Panc1 (cell line): ENCODE measurements at regions not wholly inside any gene's neighbourhood (a gene's known extent, or its start where the extent isn't known, plus 50 kb on each side); places are given as distances from the start of the nearest gene placed in this dataset.

Experiments used
- ATAC-seq: fragments of 200-7000 bp; cut with Tn5 transposase; 2 replicates; pipeline ENCODE4 v1.9.1; 2020; ENCODE audit warnings: mild to moderate bottlenecking, moderate library complexity
- BruUV-seq: library from RNA; stranded (reverse); fragments of 400-500 nt; replicated peaks from 2 replicates; lab custom pipeline; 2021; lab: Mats Ljungman, UMichigan
- CTCF ChIA-PET: fragments of 300-600 bp; sonication (Branson Sonifier 250); formaldehyde crosslinking; loops from one replicate; lab custom pipeline; 2022; ENCODE audit warnings: antibody characterized with exemption; lab: Charles Lee
- POLR2A ChIA-PET: fragments of 300-600 bp; sonication (Branson Sonifier 250); formaldehyde crosslinking; loops from one replicate; lab custom pipeline; 2022; ENCODE audit warnings: antibody characterized with exemption; lab: Charles Lee
- DNase-seq: peaks from one replicate; pipeline ENCODE4 v3.0.0-alpha.2; 2010; ENCODE audit warnings: low read depth, low spot score
- H3K27ac ChIP-seq: 2 replicates; pipeline ENCODE4 v1.5.1; 2011; ENCODE audit warnings: mild to moderate bottlenecking, low read length, inconsistent platforms
- H3K27me3 ChIP-seq: fragments of 200-500 bp; sonication (Bioruptor generic); 2 replicates; pipeline ENCODE4 v1.6.0; 2014; ENCODE audit warnings: low read length, inconsistent platforms; ENCODE audit not compliant: control insufficient read depth, insufficient read depth
- H3K36me3 ChIP-seq: fragments of 200-500 bp; sonication (Bioruptor generic); 2 replicates; pipeline ENCODE4 v1.5.1; 2014; ENCODE audit warnings: inconsistent platforms, mild to moderate bottlenecking, low read length, moderate library complexity; ENCODE audit not compliant: control insufficient read depth, insufficient read depth
- H3K4me1 ChIP-seq: 2 replicates; pipeline ENCODE4 v1.5.1; 2011; ENCODE audit warnings: inconsistent platforms, mild to moderate bottlenecking, low read length, moderate library complexity; ENCODE audit not compliant: control insufficient read depth, insufficient read depth
- H3K4me3 ChIP-seq, 2 experiments: 2 replicates each; pipeline ENCODE4 v1.5.1; 2011 to 2012; ENCODE audit warnings: low read depth in 2 of 2, low read length in 2 of 2, mild to moderate bottlenecking in 2 of 2, inconsistent platforms in 1 of 2, moderate library complexity in 1 of 2
- H3K9me3 ChIP-seq: fragments of 200-500 bp; sonication (Bioruptor generic); 2 replicates; pipeline ENCODE4 v1.5.1; 2014; ENCODE audit warnings: low read depth, mild to moderate bottlenecking, inconsistent platforms, low read length, moderate library complexity; ENCODE audit not compliant: control insufficient read depth, insufficient read depth
- POLR2AphosphoS5 ChIP-seq: IDR thresholded peaks from 2 replicates; pipeline ENCODE4 v1.6.1; 2012; ENCODE audit warnings: mild to moderate bottlenecking, low read depth, low read length, moderate library complexity
- SIN3A ChIP-seq: IDR thresholded peaks from 2 replicates; pipeline ENCODE4 v1.6.1; 2012; ENCODE audit warnings: low read depth, mild to moderate bottlenecking, low read length, moderate library complexity, borderline replicate concordance; ENCODE audit not compliant: insufficient read depth
- TCF7L2 ChIP-seq: IDR thresholded peaks from 2 replicates; pipeline ENCODE4 v1.6.1; 2011; ENCODE audit warnings: mild to moderate bottlenecking, low read depth, low read length, inconsistent platforms
- in situ Hi-C: cut with HindIII; loops from 2 replicates; pipeline ENCODE4 v1.10.0; 2016; ENCODE audit warnings: low sequenced_read_pairs, low pct_unique_long_range_greater_than_20kb
- intact Hi-C: fragments of 100-400 bp; cut with micrococcal nuclease; formaldehyde crosslinking; loops from one replicate; pipeline ENCODE4 v1.10.0; 2022; ENCODE audit not compliant: unreplicated experiment
- TF ChIP-seq, protein P1 (sequence below): fragments of 450-650 bp; IDR thresholded peaks from 2 replicates; pipeline ENCODE4 v1.5.1; 2017; ENCODE audit warnings: mild to moderate bottlenecking
- TF ChIP-seq, protein P2 (sequence below), 2 experiments: IDR thresholded peaks; 2 replicates each; pipeline ENCODE4 v1.6.1; 2011 to 2012; ENCODE audit warnings: low read depth in 2 of 2, control low read depth in 1 of 2, low read length in 1 of 2, mild to moderate bottlenecking in 1 of 2, moderate library complexity in 1 of 2; ENCODE audit not compliant: insufficient read depth in 1 of 2

DNA sequence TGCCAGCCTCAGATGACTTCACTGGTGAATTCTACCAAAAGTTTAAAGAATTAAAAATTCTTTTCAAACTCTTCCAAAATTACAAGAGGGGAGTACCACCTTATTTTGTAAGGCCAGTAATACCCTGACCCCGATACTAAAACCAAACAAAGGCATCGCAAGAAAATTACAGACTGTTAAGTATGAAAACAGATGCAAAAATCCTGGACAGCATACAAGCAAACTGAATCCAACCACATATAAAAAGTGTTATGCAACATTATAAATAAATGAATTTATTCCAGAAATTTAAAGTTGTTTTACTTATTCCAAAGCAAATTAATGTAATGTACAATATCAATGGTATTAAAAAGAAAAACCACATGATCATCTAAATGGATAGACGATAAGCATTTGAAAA is 873.6 kb upstream of the GJE1 start:
- H3K4me3 ChIP-seq: no peak overlapping the region
- no peak for DNase-seq
- H3K4me1 ChIP-seq: no peaks in the 10 kb centered on the region
- ChIA-PET CTCF (no interaction called here), POLR2A (no interaction called here)
- intact Hi-C loops: no loop called here
- BruUV-seq: no TSS peak
- H3K27me3 ChIP-seq: no peaks in the 10 kb centered on the region
- in situ Hi-C loops: no loop called here
- TF ChIP-seq, protein P1, sequence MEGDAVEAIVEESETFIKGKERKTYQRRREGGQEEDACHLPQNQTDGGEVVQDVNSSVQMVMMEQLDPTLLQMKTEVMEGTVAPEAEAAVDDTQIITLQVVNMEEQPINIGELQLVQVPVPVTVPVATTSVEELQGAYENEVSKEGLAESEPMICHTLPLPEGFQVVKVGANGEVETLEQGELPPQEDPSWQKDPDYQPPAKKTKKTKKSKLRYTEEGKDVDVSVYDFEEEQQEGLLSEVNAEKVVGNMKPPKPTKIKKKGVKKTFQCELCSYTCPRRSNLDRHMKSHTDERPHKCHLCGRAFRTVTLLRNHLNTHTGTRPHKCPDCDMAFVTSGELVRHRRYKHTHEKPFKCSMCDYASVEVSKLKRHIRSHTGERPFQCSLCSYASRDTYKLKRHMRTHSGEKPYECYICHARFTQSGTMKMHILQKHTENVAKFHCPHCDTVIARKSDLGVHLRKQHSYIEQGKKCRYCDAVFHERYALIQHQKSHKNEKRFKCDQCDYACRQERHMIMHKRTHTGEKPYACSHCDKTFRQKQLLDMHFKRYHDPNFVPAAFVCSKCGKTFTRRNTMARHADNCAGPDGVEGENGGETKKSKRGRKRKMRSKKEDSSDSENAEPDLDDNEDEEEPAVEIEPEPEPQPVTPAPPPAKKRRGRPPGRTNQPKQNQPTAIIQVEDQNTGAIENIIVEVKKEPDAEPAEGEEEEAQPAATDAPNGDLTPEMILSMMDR: no peak
- TF ChIP-seq SIN3A (no peak), TCF7L2 (no peak), POLR2AphosphoS5 (no peak)
- TF ChIP-seq, protein P2, sequence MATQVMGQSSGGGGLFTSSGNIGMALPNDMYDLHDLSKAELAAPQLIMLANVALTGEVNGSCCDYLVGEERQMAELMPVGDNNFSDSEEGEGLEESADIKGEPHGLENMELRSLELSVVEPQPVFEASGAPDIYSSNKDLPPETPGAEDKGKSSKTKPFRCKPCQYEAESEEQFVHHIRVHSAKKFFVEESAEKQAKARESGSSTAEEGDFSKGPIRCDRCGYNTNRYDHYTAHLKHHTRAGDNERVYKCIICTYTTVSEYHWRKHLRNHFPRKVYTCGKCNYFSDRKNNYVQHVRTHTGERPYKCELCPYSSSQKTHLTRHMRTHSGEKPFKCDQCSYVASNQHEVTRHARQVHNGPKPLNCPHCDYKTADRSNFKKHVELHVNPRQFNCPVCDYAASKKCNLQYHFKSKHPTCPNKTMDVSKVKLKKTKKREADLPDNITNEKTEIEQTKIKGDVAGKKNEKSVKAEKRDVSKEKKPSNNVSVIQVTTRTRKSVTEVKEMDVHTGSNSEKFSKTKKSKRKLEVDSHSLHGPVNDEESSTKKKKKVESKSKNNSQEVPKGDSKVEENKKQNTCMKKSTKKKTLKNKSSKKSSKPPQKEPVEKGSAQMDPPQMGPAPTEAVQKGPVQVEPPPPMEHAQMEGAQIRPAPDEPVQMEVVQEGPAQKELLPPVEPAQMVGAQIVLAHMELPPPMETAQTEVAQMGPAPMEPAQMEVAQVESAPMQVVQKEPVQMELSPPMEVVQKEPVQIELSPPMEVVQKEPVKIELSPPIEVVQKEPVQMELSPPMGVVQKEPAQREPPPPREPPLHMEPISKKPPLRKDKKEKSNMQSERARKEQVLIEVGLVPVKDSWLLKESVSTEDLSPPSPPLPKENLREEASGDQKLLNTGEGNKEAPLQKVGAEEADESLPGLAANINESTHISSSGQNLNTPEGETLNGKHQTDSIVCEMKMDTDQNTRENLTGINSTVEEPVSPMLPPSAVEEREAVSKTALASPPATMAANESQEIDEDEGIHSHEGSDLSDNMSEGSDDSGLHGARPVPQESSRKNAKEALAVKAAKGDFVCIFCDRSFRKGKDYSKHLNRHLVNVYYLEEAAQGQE (IDR thresholded peaks at IDR 0.05; ENCODE audit: insufficient read depth in 1 of 2, low read depth in 2 of 2, low read length in 1 of 2): no peak
- no peak for ATAC-seq
- no peaks in the 10 kb centered on the region for H3K9me3 ChIP-seq
- H3K27ac ChIP-seq: no peak overlapping the region
- no peaks in the 10 kb centered on the region; the same call in 1 of the 2 replicates for H3K36me3 ChIP-seq

DNA sequence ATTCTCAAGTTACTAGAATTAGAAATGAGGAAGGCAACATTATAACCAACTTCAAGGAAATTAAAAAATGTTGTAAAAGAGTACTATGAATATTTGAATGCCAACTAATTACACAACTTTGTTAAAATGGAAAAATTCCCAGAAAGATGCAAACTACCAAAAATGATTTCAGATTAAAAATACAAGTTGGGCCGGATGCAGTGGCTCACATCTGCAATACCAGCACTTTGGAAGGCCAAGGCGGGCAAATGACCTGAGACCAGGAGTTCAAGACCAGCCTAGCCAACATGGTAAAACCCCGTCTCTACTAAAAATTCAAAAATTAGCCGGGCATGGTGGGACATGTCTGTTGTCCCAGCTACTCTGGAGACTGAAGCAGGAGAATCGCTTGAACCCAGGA is 874.2 kb upstream of the GJE1 start:
- Histone ChIP-seq H3K4me3 (no peak overlapping the region), H3K27me3 (no peaks in the 10 kb centered on the region), H3K4me1 (no peaks in the 10 kb centered on the region), H3K36me3 (no peaks in the 10 kb centered on the region; the same call in 1 of the 2 replicates), H3K27ac (no peak overlapping the region), H3K9me3 (no peaks in the 10 kb centered on the region)
- ChIA-PET CTCF (no interaction called here), POLR2A (no interaction called here)
- no peak for DNase-seq
- ATAC-seq: no peak
- TF ChIP-seq TCF7L2: no peak
- TF ChIP-seq POLR2AphosphoS5: no peak
- TF ChIP-seq, protein P1: no peak
- TF ChIP-seq, protein P2 (IDR thresholded peaks at IDR 0.05; ENCODE audit: insufficient read depth in 1 of 2, low read depth in 2 of 2, low read length in 1 of 2): no peak
- no peak for TF ChIP-seq SIN3A
- BruUV-seq: no TSS peak
- intact Hi-C loops (no loop called here), in situ Hi-C loops (no loop called here)
